HUES6 (cell line): ENCODE measurements at regions not wholly inside any gene's neighbourhood (a gene's known extent, or its start where the extent isn't known, plus 50 kb on each side); places are given as distances from the start of the nearest gene placed in this dataset.

ENCODE experiments used
- H3K27ac ChIP-seq: 2 replicates; pipeline ENCODE4 v1.7.0; 2013; ENCODE audit warnings: low read depth, mild to moderate bottlenecking, low read length, inconsistent platforms
- H3K27me3 ChIP-seq: 2 replicates; pipeline ENCODE4 v1.6.1; 2013; ENCODE audit warnings: low read length; ENCODE audit not compliant: control insufficient read depth, insufficient read depth
- H3K36me3 ChIP-seq: 2 replicates; pipeline ENCODE4 v1.6.1; 2013; ENCODE audit warnings: low read length; ENCODE audit not compliant: control insufficient read depth, insufficient read depth
- H3K4me1 ChIP-seq: 2 replicates; pipeline ENCODE4 v1.6.1; 2013; ENCODE audit warnings: low read length; ENCODE audit not compliant: control insufficient read depth, insufficient read depth
- H3K4me3 ChIP-seq: 2 replicates; pipeline ENCODE4 v1.5.1; 2013; ENCODE audit warnings: low read depth, low read length
- H3K9ac ChIP-seq: one replicate; pipeline ENCODE4 v1.6.1; 2013; ENCODE audit warnings: mild to moderate bottlenecking, low read length
- H3K9me3 ChIP-seq: 2 replicates; pipeline ENCODE4 v1.6.1; 2013; ENCODE audit warnings: low read depth, low read length; ENCODE audit not compliant: control insufficient read depth, insufficient read depth

DNA sequence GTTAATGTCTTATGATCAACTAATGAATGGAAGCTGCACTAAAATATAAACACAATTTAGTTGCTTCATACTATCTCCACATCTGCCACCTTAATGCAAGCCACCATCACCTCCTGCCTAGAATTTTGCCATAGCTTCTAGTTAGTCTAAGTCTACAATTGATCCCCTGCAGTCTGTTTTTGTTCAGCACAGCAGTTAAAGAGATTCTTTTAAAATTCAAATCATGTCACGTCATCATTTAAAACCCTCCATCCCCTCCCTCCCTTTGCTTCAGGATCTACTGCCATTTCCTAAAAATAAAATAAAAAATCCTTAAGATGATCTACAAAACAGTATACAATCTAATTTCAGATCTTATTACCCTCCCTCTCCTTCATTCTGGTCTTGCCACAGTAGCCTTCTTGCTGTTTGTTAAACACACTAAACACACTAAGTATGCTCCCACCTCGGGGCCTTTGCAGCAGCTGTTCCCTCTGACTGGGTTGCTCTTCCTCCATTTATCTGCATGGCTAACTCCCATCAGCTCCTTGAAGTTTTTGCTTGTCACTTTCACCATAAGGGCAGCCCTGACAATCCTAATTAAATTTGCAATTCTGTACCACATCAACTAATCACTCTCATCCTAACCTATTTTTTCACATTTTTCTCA, 97.0 kb upstream of the FOXP2 start:
- H3K27me3 ChIP-seq: no peaks in the 10 kb centered on the region
- no peak overlapping the region for H3K27ac ChIP-seq
- no peaks in the 10 kb centered on the region for H3K4me1 ChIP-seq
- H3K9me3 ChIP-seq: no peaks in the 10 kb centered on the region
- no peaks in the 10 kb centered on the region for H3K36me3 ChIP-seq
- H3K4me3 ChIP-seq: no peak overlapping the region
- no peak overlapping the region for H3K9ac ChIP-seq

- Histone ChIP-seq H3K27me3 (no peaks in the 10 kb centered on the region), H3K4me3 (no peak overlapping the region), H3K9me3 (no peaks in the 10 kb centered on the region), H3K9ac (no peak overlapping the region), H3K36me3 (no peaks in the 10 kb centered on the region), H3K4me1 (no peaks in the 10 kb centered on the region), H3K27ac (no peak overlapping the region)
These were observed 102.0 kb upstream of the FOXP2 start for GRCh38 chr7:114312649-114313048.

DNA sequence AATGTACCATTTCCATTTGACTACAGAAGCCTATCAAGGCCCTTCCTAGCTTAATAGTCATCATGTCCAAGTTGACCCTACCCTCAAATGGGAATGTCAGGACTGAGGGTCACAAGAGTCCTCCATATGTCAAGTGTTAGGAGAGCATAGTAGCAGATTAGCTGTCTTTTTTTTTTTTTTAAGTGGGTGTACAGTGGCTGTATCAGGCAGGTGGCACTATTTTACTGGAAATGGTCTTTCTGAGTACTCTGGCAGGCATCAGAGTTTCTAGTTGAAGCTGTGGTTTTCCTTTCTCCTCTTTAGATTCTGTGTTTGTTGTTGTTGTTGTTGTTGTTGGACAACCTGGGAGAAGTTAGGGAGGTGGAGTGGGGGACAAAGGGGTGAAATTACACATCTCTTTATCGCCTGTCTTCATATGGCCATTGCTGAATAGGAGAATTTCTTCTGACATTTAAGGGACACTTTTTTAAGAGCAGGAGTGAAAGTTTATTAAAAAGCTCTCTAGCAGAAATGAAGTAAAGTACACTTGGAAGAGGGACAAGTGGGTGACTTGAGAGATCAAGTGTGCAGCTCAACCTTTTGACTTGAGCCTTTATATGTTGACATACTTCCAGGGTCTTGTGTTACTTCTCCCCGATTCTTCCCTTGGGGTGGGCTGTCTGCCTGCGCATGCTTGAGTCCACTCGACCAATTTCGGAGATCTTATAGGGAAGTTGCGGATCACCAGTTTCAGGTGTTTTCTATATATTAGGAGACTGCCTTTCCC, 104.1 kb upstream of the FOXP2 start:
- Histone ChIP-seq H3K4me1 (no peaks in the 10 kb centered on the region), H3K9ac (no peak overlapping the region), H3K9me3 (no peaks in the 10 kb centered on the region), H3K4me3 (no peak overlapping the region), H3K27me3 (no peaks in the 10 kb centered on the region), H3K27ac (no peak overlapping the region), H3K36me3 (no peaks in the 10 kb centered on the region)

GRCh38 chr7:114309729-114310128, 104.9 kb upstream of the FOXP2 start:
- no peak overlapping the region for H3K9ac ChIP-seq
- H3K27me3 ChIP-seq: no peaks in the 10 kb centered on the region
- no peaks in the 10 kb centered on the region for H3K36me3 ChIP-seq
- no peaks in the 10 kb centered on the region for H3K9me3 ChIP-seq
- no peaks in the 10 kb centered on the region for H3K4me1 ChIP-seq
- H3K27ac ChIP-seq: no peak overlapping the region
- H3K4me3 ChIP-seq: no peak overlapping the region

DNA sequence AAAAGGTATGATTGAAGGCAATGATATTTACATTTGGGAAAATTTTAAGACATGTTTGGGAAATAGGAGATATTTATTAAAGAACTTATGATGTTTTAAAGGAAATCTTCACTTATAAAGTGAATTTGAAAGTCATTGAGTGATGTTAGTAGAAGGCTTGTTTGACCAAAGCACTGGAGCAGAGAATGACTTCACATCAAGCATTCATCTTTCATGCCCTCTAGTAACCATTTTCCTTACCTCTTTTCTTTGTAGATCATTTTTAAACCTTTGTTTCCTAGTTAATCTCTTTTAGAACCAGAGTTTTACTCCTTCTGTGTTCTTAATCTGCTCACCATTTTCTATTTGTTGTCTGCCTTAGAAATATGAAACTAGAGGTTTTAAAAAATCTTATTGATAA, 111.3 kb upstream of the FOXP2 start:
- no peak overlapping the region for H3K9ac ChIP-seq
- no peaks in the 10 kb centered on the region for H3K9me3 ChIP-seq
- no peaks in the 10 kb centered on the region for H3K27me3 ChIP-seq
- no peaks in the 10 kb centered on the region for H3K36me3 ChIP-seq
- no peak overlapping the region for H3K4me3 ChIP-seq
- H3K4me1 ChIP-seq: no peaks in the 10 kb centered on the region
- H3K27ac ChIP-seq: no peak overlapping the region

DNA sequence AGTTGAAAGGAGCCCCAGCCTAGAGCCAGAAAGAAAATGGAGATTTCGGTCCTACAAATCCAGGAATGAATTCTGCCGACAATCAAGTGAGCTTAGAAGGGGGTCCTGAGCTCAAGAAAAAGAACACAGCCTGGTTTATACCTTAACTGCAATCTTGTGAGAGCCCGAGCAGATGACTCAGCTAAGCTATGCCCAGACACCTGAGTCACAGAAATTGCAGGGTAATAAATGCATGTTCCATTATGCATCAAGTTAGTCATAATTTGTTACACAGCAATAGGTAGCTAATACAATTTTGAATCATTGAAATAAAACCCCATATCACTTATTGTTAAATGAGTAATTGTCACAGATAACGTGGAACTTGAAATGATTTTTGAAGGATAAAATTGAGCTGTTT, 111.8 kb upstream of the FOXP2 start:
- Histone ChIP-seq H3K27me3 (no peaks in the 10 kb centered on the region), H3K9ac (no peak overlapping the region), H3K4me1 (no peaks in the 10 kb centered on the region), H3K36me3 (no peaks in the 10 kb centered on the region), H3K27ac (no peak overlapping the region), H3K9me3 (no peaks in the 10 kb centered on the region), H3K4me3 (no peak overlapping the region)

DNA sequence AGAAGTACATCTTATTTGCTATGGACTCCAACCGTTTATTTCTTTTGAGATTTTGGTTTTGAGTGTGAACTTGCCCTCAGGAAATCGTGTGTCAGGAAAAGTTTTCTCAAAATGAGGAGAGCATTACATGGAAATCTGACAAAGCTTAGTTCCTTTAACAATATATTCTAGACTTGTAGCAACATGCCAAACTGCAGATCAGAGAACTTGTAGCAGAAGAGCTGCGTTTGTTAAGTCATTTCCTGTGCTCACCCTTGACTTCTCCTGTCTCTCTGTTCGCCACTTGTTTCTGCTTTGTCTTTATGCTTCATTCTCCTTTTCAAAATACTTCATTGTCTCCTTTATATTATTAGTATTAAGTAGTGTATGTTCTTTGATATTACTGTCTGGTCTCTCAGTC, 116.6 kb upstream of the FOXP2 start:
- H3K36me3 ChIP-seq: no peaks in the 10 kb centered on the region
- no peak overlapping the region for H3K4me3 ChIP-seq
- no peaks in the 10 kb centered on the region for H3K9me3 ChIP-seq
- H3K27me3 ChIP-seq: no peaks in the 10 kb centered on the region
- H3K27ac ChIP-seq: no peak overlapping the region
- H3K4me1 ChIP-seq: no peaks in the 10 kb centered on the region
- H3K9ac ChIP-seq: no peak overlapping the region

GRCh38 chr7:114297121-114297520, 117.5 kb upstream of the FOXP2 start:
- H3K4me3 ChIP-seq: no peak overlapping the region
- no peaks in the 10 kb centered on the region for H3K36me3 ChIP-seq
- no peaks in the 10 kb centered on the region for H3K4me1 ChIP-seq
- H3K9ac ChIP-seq: no peak overlapping the region
- H3K27me3 ChIP-seq: no peaks in the 10 kb centered on the region
- H3K27ac ChIP-seq: no peak overlapping the region
- H3K9me3 ChIP-seq: no peaks in the 10 kb centered on the region

DNA sequence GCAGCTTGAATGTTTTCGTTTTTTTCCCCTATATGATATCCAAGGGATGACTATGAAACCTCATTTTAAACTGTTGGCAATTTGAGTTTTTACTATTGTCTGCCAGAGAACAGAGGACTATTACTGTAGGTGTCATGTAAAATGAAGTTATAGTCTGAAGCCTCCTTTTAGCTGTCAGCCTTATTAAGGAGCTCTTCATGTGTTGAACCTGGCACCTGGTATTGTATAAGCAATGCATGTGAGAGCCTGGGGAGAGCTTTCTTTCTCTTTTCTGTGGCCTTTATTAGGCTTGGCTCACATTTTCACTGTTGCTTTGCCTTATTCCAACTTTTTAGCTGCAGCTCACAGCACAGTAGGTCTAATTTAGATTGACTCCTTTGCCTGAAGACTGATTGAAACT, 119.1 kb upstream of the FOXP2 start:
- no peaks in the 10 kb centered on the region for H3K4me1 ChIP-seq
- no peaks in the 10 kb centered on the region for H3K36me3 ChIP-seq
- H3K27me3 ChIP-seq: no peaks in the 10 kb centered on the region
- H3K9me3 ChIP-seq: no peaks in the 10 kb centered on the region
- no peak overlapping the region for H3K9ac ChIP-seq
- no peak overlapping the region for H3K4me3 ChIP-seq
- H3K27ac ChIP-seq: no peak overlapping the region

- Histone ChIP-seq H3K9me3 (no peaks in the 10 kb centered on the region), H3K4me1 (no peaks in the 10 kb centered on the region), H3K9ac (no peak overlapping the region), H3K27me3 (no peaks in the 10 kb centered on the region), H3K36me3 (no peaks in the 10 kb centered on the region), H3K27ac (no peak overlapping the region), H3K4me3 (no peak overlapping the region)
These were observed 120.6 kb upstream of the FOXP2 start for GRCh38 chr7:114294036-114294435.

DNA sequence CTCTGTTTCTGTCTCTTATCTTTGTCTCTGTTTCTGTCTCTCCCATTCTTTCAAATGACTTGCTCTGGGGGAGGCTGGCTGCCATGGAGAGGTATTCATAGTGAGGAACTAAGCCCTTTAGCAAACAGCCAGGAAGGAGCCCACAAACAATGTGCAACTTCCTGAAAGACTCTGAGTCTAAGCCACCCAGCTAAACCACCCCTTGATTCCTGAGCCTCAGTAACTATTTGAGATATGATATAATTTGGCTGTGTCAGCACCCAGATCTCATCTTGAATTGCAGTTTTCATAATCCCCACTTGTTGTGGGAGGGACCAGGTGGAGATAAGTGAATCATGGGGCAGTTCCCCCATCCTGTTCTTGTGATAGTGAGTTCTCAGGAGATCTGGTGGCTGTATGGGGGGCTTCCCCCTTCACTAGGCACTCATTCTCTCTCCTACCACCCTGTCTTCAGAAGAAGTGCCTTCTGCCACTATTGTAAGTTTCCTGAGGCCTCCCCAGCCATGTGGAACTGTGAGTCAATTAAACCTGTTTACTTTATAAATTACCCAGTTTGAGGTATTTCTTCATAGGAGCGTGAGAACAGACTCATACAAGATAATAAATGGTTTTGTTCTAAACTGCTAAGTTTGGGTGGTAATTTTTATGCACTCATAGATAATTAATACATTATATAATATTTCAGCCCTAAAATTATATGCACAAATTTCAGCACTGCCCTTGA, 121.2 kb upstream of the FOXP2 start:
- Histone ChIP-seq H3K36me3 (no peaks in the 10 kb centered on the region), H3K9ac (no peak overlapping the region)

More for the DNA sequence above, 121.2 kb upstream of the FOXP2 start:
- no peaks in the 10 kb centered on the region for H3K9me3 ChIP-seq
- H3K27ac ChIP-seq: no peak overlapping the region
- no peaks in the 10 kb centered on the region for H3K4me1 ChIP-seq
- no peaks in the 10 kb centered on the region for H3K27me3 ChIP-seq
- no peak overlapping the region for H3K4me3 ChIP-seq
